ENCODE measurements at regions not wholly inside any gene's neighbourhood (a gene's known extent, or its start where the extent isn't known, plus 50 kb on each side); places are given as distances from the start of the nearest gene placed in this dataset.

- TF ChIP-seq REST (IDR thresholded peaks at IDR 0.05), result no peak
- no peak for TF ChIP-seq TAF1 (conservative IDR thresholded peaks at IDR 0.05)
- no peak for TF ChIP-seq MAX (IDR thresholded peaks at IDR 0.05)
- no peak for TF ChIP-seq CTCF (IDR thresholded peaks at IDR 0.05; ENCODE audit: low read depth, low read length, missing input control)
- TF ChIP-seq, protein P1, sequence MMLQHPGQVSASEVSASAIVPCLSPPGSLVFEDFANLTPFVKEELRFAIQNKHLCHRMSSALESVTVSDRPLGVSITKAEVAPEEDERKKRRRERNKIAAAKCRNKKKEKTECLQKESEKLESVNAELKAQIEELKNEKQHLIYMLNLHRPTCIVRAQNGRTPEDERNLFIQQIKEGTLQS (IDR thresholded peaks at IDR 0.05), result no peak
- TF ChIP-seq GABPA (IDR thresholded peaks at IDR 0.05 in 1 of 2, conservative IDR thresholded peaks at IDR 0.05 in 1 of 2), result no peak
- TF ChIP-seq JUND (IDR thresholded peaks at IDR 0.05), result no peak
- TF ChIP-seq HNF4A (conservative IDR thresholded peaks at IDR 0.05), result no peak
- TF ChIP-seq ZBTB33 (IDR thresholded peaks at IDR 0.05), result no peak
- no peak for TF ChIP-seq FOXA1 (IDR thresholded peaks at IDR 0.05)
- no peak for TF ChIP-seq NR2F2 (IDR thresholded peaks at IDR 0.05)
- no peak for TF ChIP-seq RAD21 (IDR thresholded peaks at IDR 0.05)
Observed at GRCh38 chr5:5371957-5372356, 50.5 kb upstream of the ICE1 start.
